ENCODE measurements at regions not wholly inside any gene's neighbourhood (a gene's known extent, or its start where the extent isn't known, plus 50 kb on each side); places are given as distances from the start of the nearest gene placed in this dataset.

DNA sequence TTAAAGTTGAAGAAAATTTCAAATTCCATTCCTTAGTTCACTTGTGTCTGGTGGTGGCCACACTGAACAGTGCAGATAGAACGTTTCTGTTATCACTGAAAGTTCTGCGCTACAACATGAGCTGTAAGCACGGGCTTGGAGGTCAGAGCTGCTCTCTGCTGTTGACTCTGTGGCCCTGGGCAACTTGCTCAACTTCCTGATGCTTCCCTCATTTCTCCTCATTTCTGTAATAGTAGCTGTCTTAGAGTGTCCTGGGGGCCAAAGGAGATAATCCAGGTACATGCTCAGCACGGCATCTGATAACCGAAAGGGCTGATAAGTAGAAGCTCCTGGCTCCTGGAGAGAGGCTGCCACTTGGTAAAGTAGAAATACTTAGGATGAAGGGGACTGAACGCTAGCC is 92.3 kb upstream of the DUSP5 start:
- no peak for DNase-seq (ENCODE audit: low read depth in 2 of 2)
- peaks cover 20% of the 10 kb centered on the region for H3K4me1 ChIP-seq (ENCODE audit: control insufficient read depth, extremely low read depth, insufficient read depth, low read length)
- no peak overlapping the region for H3K9ac ChIP-seq (ENCODE audit: insufficient read depth, low read length)
- H3K9me3 ChIP-seq (ENCODE audit: control insufficient read depth, insufficient read depth, low read depth, low read length), result no peaks in the 10 kb centered on the region
- H3K36me3 ChIP-seq (ENCODE audit: control insufficient read depth, insufficient read depth, low read length), result no peaks in the 10 kb centered on the region
- no peak overlapping the region for H3K4me2 ChIP-seq (ENCODE audit: extremely low read depth, insufficient read depth, low read length)
- H4K20me1 ChIP-seq (ENCODE audit: control insufficient read depth, extremely low read depth, insufficient read depth, low read length), result no peaks in the 10 kb centered on the region
- no peak overlapping the region for H2AFZ ChIP-seq (ENCODE audit: low read length)
- H3K79me2 ChIP-seq (ENCODE audit: control insufficient read depth, insufficient read depth, low read length), result no peaks in the 10 kb centered on the region
- TF ChIP-seq, protein P1, sequence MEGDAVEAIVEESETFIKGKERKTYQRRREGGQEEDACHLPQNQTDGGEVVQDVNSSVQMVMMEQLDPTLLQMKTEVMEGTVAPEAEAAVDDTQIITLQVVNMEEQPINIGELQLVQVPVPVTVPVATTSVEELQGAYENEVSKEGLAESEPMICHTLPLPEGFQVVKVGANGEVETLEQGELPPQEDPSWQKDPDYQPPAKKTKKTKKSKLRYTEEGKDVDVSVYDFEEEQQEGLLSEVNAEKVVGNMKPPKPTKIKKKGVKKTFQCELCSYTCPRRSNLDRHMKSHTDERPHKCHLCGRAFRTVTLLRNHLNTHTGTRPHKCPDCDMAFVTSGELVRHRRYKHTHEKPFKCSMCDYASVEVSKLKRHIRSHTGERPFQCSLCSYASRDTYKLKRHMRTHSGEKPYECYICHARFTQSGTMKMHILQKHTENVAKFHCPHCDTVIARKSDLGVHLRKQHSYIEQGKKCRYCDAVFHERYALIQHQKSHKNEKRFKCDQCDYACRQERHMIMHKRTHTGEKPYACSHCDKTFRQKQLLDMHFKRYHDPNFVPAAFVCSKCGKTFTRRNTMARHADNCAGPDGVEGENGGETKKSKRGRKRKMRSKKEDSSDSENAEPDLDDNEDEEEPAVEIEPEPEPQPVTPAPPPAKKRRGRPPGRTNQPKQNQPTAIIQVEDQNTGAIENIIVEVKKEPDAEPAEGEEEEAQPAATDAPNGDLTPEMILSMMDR (conservative IDR thresholded peaks at IDR 0.05 in 1 of 2, IDR thresholded peaks at IDR 0.05 in 1 of 2; ENCODE audit: low read depth in 1 of 2, low read length in 2 of 2), result no peak
- TF ChIP-seq EZH2 (IDR thresholded peaks at IDR 0.05; ENCODE audit: low read length, missing control alignments), result no peak
- no peaks in the 10 kb centered on the region for H3K27me3 ChIP-seq (ENCODE audit: control insufficient read depth, insufficient read depth, low read length)
- no peak overlapping the region for H3K27ac ChIP-seq (ENCODE audit: insufficient read depth, low read length)
- H3K4me3 ChIP-seq (replicated peaks in 1 of 4; ENCODE audit: control extremely low read depth in 1 of 4, insufficient read depth in 1 of 4, low read depth in 3 of 4, low read length in 4 of 4), result no peak overlapping the region

DNA sequence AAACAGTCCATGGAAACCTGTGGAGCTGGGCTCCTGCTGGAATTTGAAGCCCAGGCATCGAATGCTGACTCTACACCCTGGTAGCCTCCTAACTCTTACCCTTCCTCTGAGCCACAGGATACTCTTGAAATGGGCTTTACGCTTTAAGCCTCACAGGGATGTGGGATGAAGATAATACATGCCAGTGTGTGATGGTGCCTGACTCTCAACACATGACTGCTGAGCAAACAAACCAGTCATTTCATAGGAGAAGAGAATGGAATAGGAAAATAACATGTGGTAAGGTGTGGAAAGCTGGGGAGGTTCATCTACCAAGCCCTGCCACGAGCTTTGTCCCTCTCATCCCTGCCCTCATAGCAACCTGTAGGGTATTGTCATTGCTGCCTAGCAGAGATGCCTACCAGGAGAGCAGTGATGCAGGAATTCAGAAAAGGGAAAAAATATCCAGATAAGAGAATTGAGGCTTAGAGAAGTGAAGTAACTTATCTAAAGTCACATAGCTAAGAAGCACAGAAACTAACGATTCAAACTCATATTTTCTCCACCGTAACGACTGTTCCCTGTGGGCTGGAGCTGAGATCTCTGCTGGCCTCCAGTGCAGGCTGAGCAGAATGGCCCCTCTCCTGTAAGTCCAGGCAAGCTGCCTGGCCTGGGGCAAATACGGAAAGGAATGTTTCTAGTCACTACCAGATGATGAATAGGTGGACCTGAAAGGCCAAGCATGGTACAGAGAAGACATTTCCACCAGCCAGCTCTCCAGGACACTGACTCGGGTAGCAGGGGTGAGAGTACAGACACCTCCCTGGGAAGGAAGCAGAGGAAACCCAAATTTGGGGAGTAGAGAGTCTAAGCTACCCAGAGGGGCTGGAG is 90.2 kb upstream of the DUSP5 start:
- peak in 1 of 2 donors; percentile 30 for DNase-seq (ENCODE audit: low read depth in 2 of 2)
- no peaks in the 10 kb centered on the region for H3K9me3 ChIP-seq (ENCODE audit: control insufficient read depth, insufficient read depth, low read depth, low read length)
- no peaks in the 10 kb centered on the region for H3K27me3 ChIP-seq (ENCODE audit: control insufficient read depth, insufficient read depth, low read length)
- no peak overlapping the region for H3K4me3 ChIP-seq (replicated peaks in 1 of 4; ENCODE audit: control extremely low read depth in 1 of 4, insufficient read depth in 1 of 4, low read depth in 3 of 4, low read length in 4 of 4)
- H3K27ac ChIP-seq (ENCODE audit: insufficient read depth, low read length), result no peak overlapping the region
- H3K9ac ChIP-seq (ENCODE audit: insufficient read depth, low read length), result no peak overlapping the region
- no peak for TF ChIP-seq EZH2 (IDR thresholded peaks at IDR 0.05; ENCODE audit: low read length, missing control alignments)
- TF ChIP-seq, protein P1 (conservative IDR thresholded peaks at IDR 0.05 in 1 of 2, IDR thresholded peaks at IDR 0.05 in 1 of 2; ENCODE audit: low read depth in 1 of 2, low read length in 2 of 2), result no peak
- no peak overlapping the region for H3K4me2 ChIP-seq (ENCODE audit: extremely low read depth, insufficient read depth, low read length)
- H2AFZ ChIP-seq (ENCODE audit: low read length), result no peak overlapping the region
- H3K36me3 ChIP-seq (ENCODE audit: control insufficient read depth, insufficient read depth, low read length), result no peaks in the 10 kb centered on the region
- no peaks in the 10 kb centered on the region for H4K20me1 ChIP-seq (ENCODE audit: control insufficient read depth, extremely low read depth, insufficient read depth, low read length)
- H3K79me2 ChIP-seq (ENCODE audit: control insufficient read depth, insufficient read depth, low read length), result no peaks in the 10 kb centered on the region
- H3K4me1 ChIP-seq (ENCODE audit: control insufficient read depth, extremely low read depth, insufficient read depth, low read length), result peaks cover 36% of the 10 kb centered on the region

DNA sequence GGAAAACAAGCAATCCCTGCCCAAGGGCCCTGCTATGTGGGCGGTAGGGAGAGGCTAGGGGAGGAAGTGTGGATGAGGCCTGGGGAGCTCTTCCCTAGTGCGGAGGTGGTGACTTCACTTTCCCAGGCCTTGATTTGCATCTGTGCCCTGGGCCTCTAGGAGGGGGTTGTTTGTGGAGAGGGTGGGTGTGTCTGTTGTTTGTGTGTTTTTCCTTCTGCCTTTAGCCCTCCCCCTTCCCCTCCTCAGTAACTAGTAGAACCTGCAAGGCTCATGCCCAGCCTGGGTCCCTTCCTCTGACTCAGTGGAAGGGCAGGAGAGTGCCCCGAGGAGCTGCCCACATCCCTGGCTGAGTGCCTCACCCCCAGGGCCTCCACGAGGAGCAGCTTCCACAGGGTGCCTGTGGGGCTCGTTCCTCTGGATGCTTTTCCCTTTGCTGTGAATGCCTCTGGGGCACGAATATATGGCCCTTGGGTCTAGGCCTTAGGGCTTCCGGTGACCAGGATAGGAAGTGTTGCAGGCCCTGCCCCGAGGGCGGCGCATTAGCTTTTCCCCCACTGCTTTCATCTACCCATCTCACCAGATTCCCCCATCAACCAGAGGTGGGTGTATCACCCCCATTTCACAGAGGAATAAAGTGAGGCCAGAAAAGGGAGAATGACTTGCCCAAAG is 89.4 kb upstream of the DUSP5 start:
- Histone ChIP-seq H3K4me1 (ENCODE audit: control insufficient read depth, extremely low read depth, insufficient read depth, low read length) (peaks cover 36% of the 10 kb centered on the region), H3K4me2 (ENCODE audit: extremely low read depth, insufficient read depth, low read length) (no peak overlapping the region), H3K27me3 (ENCODE audit: control insufficient read depth, insufficient read depth, low read length) (no peaks in the 10 kb centered on the region), H3K9ac (ENCODE audit: insufficient read depth, low read length) (no peak overlapping the region), H2AFZ (ENCODE audit: low read length) (no peak overlapping the region), H4K20me1 (ENCODE audit: control insufficient read depth, extremely low read depth, insufficient read depth, low read length) (no peaks in the 10 kb centered on the region), H3K36me3 (ENCODE audit: control insufficient read depth, insufficient read depth, low read length) (no peaks in the 10 kb centered on the region), H3K79me2 (ENCODE audit: control insufficient read depth, insufficient read depth, low read length) (no peaks in the 10 kb centered on the region), H3K27ac (ENCODE audit: insufficient read depth, low read length) (no peak overlapping the region), H3K9me3 (ENCODE audit: control insufficient read depth, insufficient read depth, low read depth, low read length) (no peaks in the 10 kb centered on the region), H3K4me3 (replicated peaks in 1 of 4; ENCODE audit: control extremely low read depth in 1 of 4, insufficient read depth in 1 of 4, low read depth in 3 of 4, low read length in 4 of 4) (no peak overlapping the region)
- no peak for TF ChIP-seq EZH2 (IDR thresholded peaks at IDR 0.05; ENCODE audit: low read length, missing control alignments)
- TF ChIP-seq, protein P1 (conservative IDR thresholded peaks at IDR 0.05 in 1 of 2, IDR thresholded peaks at IDR 0.05 in 1 of 2; ENCODE audit: low read depth in 1 of 2, low read length in 2 of 2), result no peak
- DNase-seq (ENCODE audit: low read depth in 2 of 2), result peak in 1 of 2 donors; percentile 47

All from fibroblast of lung (primary cell).